ENCODE measurements at regions not wholly inside any gene's neighbourhood (a gene's known extent, or its start where the extent isn't known, plus 50 kb on each side); places are given as distances from the start of the nearest gene placed in this dataset.
"Not testable (repeated sequence)": the region's sequence is repeated elsewhere in the genome, so short reads cannot be mapped to it uniquely, and the experiment has no call there.

- H3K4ac ChIP-seq (ENCODE audit: low read depth, low read length); H2BK120ac ChIP-seq (ENCODE audit: low read depth, low read length); H4K20me1 ChIP-seq (ENCODE audit: insufficient read depth, low read length); H3K14ac ChIP-seq (replicated peaks; ENCODE audit: low read depth, low read length); H4K5ac ChIP-seq (ENCODE audit: low read depth, low read length); DNase-seq; H3K9ac ChIP-seq (ENCODE audit: low read depth, low read length); H4K8ac ChIP-seq (ENCODE audit: low read depth in 2 of 2, low read length in 2 of 2); H4K91ac ChIP-seq (ENCODE audit: insufficient read depth, low read depth, low read length); H2BK15ac ChIP-seq (ENCODE audit: low read depth, low read length); H3K79me1 ChIP-seq (ENCODE audit: low read depth in 1 of 2, low read length in 2 of 2); POLR2A ChIA-PET (ENCODE audit: unreplicated experiment); H3K4me2 ChIP-seq (ENCODE audit: low read depth, low read length); H3K56ac ChIP-seq (ENCODE audit: extremely low read depth, insufficient read depth, low read length); ATAC-seq (ENCODE audit: low read depth); in situ Hi-C loops (cut with MboI; ENCODE audit: low sequenced_read_pairs); dilution Hi-C loops (cut with HindIII; ENCODE audit: low sequenced_read_pairs, unreplicated experiment); H3K36me3 ChIP-seq (ENCODE audit: control insufficient read depth, insufficient read depth, low read length); H3K4me3 ChIP-seq (ENCODE audit: insufficient read depth, low read depth, low read length); H2AK9ac ChIP-seq (replicated peaks; ENCODE audit: low read depth, low read length, poor library complexity); H3K9me1 ChIP-seq (ENCODE audit: insufficient read depth, low read length); H2AFZ ChIP-seq (replicated peaks; ENCODE audit: low read length, poor library complexity); H2AK5ac ChIP-seq (ENCODE audit: low read depth, low read length); H3K18ac ChIP-seq (ENCODE audit: low read depth, low read length); H3K23ac ChIP-seq (ENCODE audit: low read depth, low read length); BruUV-seq (replicated peaks); H3K9me3 ChIP-seq (ENCODE audit: control insufficient read depth, insufficient read depth, low read length); CTCF ChIA-PET; H3K27ac ChIP-seq (ENCODE audit: insufficient read depth, low read length); intact Hi-C loops (cut with micrococcal nuclease); H3K4me1 ChIP-seq (ENCODE audit: control insufficient read depth, insufficient read depth, low read length); H3K27me3 ChIP-seq (ENCODE audit: control insufficient read depth, insufficient read depth, low read length); H2BK20ac ChIP-seq (ENCODE audit: low read depth, low read length); H2BK5ac ChIP-seq (ENCODE audit: low read depth, low read length, poor library complexity, severe bottlenecking): not testable (repeated sequence)
- no CpG with 5 or more reads among the region's 14 CpGs for WGBS, 2 experiments (ENCODE audit: extremely low coverage in 2 of 2, insufficient read length in 1 of 2)
Observed at GRCh38 chr1:74877366-74877765, 144.4 kb downstream of the TYW3 start.
